Heart right ventricle (tissue), 16 donors: ENCODE measurements at regions not wholly inside any gene's neighbourhood (a gene's known extent, or its start where the extent isn't known, plus 50 kb on each side); places are given as distances from the start of the nearest gene placed in this dataset.

ENCODE experiments used
- ATAC-seq, 8 donors: fragments of 200-7000 bp; cut with Tn5 transposase; one replicate each; pipeline ENCODE4 v1.9.1; 2020; ENCODE audit warnings: mild to moderate bottlenecking in 8 of 8, moderate library complexity in 8 of 8, moderate number of reproducible peaks in 1 of 8
- DNase-seq, 2 donors: peaks; one replicate each; pipeline ENCODE4 v3.0.0-alpha.2; 2020
- H3K27ac ChIP-seq, 10 donors: fragments of 200-600 bp; sonication (generic) in 2 of 10; one replicate each; pipeline versions ENCODE4 v1.5.0 to v1.8.0; 2020 to 2022; ENCODE audit warnings: mild to moderate bottlenecking in 3 of 10
- H3K27me3 ChIP-seq, 7 donors: fragments of 200-600 bp; one replicate each; pipeline ENCODE4 v1.8.0; 2021 to 2022; ENCODE audit warnings: mild to moderate bottlenecking in 2 of 7
- H3K36me3 ChIP-seq, 9 donors: fragments of 200-600 bp; sonication (generic) in 1 of 9; one replicate each; pipeline versions ENCODE4 v1.5.0 to v1.8.0; 2020 to 2022; ENCODE audit warnings: mild to moderate bottlenecking in 2 of 9
- H3K4me1 ChIP-seq, 9 donors: fragments of 200-600 bp; sonication (generic) in 1 of 9; one replicate each; pipeline versions ENCODE4 v1.5.0 to v1.8.0; 2020 to 2022; ENCODE audit warnings: mild to moderate bottlenecking in 4 of 9
- H3K4me3 ChIP-seq, 10 donors: fragments of 200-600 bp; sonication (generic) in 2 of 10; one replicate each; pipeline versions ENCODE4 v1.5.0 to v1.8.0; 2020 to 2022; ENCODE audit warnings: mild to moderate bottlenecking in 7 of 10, moderate library complexity in 2 of 10
- H3K9me3 ChIP-seq, 11 donors: fragments of 200-600 bp in 10 of 11; sonication (generic) in 2 of 11; one replicate each; pipeline versions ENCODE4 v1.5.0 to v1.8.0; 2013 to 2022; ENCODE audit warnings: mild to moderate bottlenecking in 2 of 11, control low read depth in 1 of 11, moderate library complexity in 1 of 11
- WGBS, 2 donors: extraction: QIAGEN DNeasy Blood & Tissue Kit; methylation state at CpG; one replicate each; pipeline ENCODE4 v1.1.7; 2013; ENCODE audit warnings: inconsistent platforms in 1 of 2; 5-methylcytosine and 5-hydroxymethylcytosine counted together
- intact Hi-C, 10 donors: fragments of 100-400 bp; cut with DNase I; formaldehyde crosslinking; loops; one replicate each; pipeline versions ENCODE4 v1.11.1 to v1.14.2; 2022
- TF ChIP-seq, protein P1 (sequence below), 9 donors: fragments of 200-600 bp; sonication (generic) in 2 of 9; IDR thresholded peaks; one replicate each; pipeline versions ENCODE4 v1.5.0 to v1.8.0; 2021 to 2022; ENCODE audit warnings: antibody characterized with exemption in 9 of 9, mild to moderate bottlenecking in 5 of 9, moderate library complexity in 1 of 9
- donor health status: Arrhythmogenic right ventricular cardiomyopathy.
- donor health status: ischemic (EF 13 %, LVEDD 7.1; RV severe dilation, severe dysfunction).
- donor health status: healthy with polysubstance abuse.
- donor health status: DM: no; HTN: yes; CAD: no.
- donor health status: DM: no; HTN: no; CAD: no.
- donor health status: ischemic (EF 25% LVEDD 6.9; RV normal size, moderate dysfunction).
- donor health status: ischemic (EF 25% LVEDD 5.7; RV mildly dilated, moderate dysfunction).
- donor health status: healthy.
- donor health status: DM: yes; HTN: yes; CAD: no.
- donor health status: Ischemic cardiomyopathy.
- donor health status: ischemic (EF 35%, LVEDD 5.7; RV mildly dilated, moderate dysfunction).
- donor health status: nonischemic (EF 11% LVEDD 7.7; RV severe dilation, severe dysfunction).
- donor health status: DM: yes; HTN: yes; CAD: no.
- donor health status: PGD.
- donor health status: ischemic (EF 29% LVEDD 5.4; RV normal size, mild dysfunction).
- donor health status: nonischemic (EF 23%, LVEDD 6.1; RV moderate dilation, normal function).

DNA sequence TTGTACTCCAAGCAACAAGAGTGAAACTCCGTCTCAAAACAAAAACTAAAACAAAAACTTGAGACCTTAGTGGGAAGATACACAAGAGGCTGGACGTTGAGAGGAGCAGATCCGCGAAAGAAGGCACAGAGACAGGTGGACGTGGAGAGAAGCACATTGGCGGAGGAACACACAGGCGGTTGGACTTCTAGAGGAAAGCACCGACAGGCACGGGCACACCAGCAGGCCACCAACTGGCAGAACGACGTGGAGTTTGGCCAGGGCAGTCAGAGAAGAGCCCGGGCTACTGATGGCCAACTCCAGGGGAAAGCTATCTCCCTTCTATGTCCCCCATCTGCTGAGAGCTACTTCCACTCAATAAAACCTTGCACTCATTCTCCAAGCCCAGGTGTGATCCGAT is 482.7 kb downstream of the GABRG2 start:
- Histone ChIP-seq H3K36me3 (no peaks in the 10 kb centered on the region), H3K27ac (no peak overlapping the region), H3K4me1 (no peaks in the 10 kb centered on the region), H3K9me3 (peaks cover 0 to 32% (median 0%) of the 10 kb centered on the region in 11 donors), H3K27me3 (no peaks in the 10 kb centered on the region), H3K4me3 (no peak overlapping the region)
- no peak for DNase-seq
- ATAC-seq, result no peak
- intact Hi-C loops, result no loop called here
- WGBS, 2 donors, result 86 to 89% methylated on average over 13 of the region's 13 CpGs
- TF ChIP-seq, protein P1, sequence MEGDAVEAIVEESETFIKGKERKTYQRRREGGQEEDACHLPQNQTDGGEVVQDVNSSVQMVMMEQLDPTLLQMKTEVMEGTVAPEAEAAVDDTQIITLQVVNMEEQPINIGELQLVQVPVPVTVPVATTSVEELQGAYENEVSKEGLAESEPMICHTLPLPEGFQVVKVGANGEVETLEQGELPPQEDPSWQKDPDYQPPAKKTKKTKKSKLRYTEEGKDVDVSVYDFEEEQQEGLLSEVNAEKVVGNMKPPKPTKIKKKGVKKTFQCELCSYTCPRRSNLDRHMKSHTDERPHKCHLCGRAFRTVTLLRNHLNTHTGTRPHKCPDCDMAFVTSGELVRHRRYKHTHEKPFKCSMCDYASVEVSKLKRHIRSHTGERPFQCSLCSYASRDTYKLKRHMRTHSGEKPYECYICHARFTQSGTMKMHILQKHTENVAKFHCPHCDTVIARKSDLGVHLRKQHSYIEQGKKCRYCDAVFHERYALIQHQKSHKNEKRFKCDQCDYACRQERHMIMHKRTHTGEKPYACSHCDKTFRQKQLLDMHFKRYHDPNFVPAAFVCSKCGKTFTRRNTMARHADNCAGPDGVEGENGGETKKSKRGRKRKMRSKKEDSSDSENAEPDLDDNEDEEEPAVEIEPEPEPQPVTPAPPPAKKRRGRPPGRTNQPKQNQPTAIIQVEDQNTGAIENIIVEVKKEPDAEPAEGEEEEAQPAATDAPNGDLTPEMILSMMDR (IDR thresholded peaks at IDR 0.05), result no peak

DNA sequence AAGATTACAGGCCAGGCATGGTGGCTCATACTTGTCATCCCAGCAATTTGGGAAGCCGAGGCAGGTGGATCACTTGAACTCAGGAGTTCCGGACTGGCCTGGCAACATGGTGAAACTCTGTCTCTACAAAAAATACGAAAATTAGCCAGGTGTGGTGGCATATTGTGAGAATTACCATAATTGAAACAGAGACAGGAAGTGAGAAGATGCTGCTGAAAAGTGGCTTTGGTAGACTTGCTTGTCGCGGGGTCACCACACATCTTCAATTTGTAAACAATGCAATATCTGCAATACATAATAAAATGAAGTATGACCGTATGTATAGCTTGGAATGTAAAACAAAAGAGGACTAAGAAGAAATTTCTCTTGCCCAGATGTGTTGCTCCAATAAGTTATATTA is 490.5 kb downstream of the GABRG2 start:
- TF ChIP-seq, protein P1 (IDR thresholded peaks at IDR 0.05), result no peak
- no peak for ATAC-seq
- no peak for DNase-seq
- intact Hi-C loops, result no loop called here
- peaks cover 0 to 18% (median 0%) of the 10 kb centered on the region in 11 donors for H3K9me3 ChIP-seq
- H3K4me3 ChIP-seq, result no peak overlapping the region
- no peak overlapping the region for H3K27ac ChIP-seq
- no peaks in the 10 kb centered on the region for H3K27me3 ChIP-seq
- WGBS, 2 donors, result 90 to 91% methylated on average over 6 of the region's 6 CpGs
- no peaks in the 10 kb centered on the region for H3K4me1 ChIP-seq
- H3K36me3 ChIP-seq, result no peaks in the 10 kb centered on the region

DNA sequence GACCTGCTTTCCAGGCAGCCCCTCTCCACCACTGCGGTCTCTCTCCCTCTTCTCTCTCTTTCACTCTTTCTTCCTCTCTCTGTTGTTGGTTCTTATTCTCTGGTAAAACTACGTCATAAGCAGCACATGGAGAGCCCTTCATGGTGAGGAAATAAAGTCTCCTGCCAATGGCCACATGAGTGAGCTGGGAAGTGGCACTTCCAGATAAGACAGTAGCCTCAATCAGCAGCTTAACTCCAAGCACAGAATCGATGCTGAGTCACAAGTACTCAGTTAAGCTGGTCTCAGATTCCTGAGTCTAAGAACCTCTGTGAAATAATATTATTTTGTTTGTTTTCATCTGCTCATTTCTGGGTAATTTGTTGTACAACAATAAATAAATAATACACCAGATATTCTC is 500.1 kb downstream of the GABRG2 start:
- H3K9me3 ChIP-seq, result peaks cover 0 to 3% (median 0%) of the 10 kb centered on the region in 11 donors
- no peaks in the 10 kb centered on the region for H3K27me3 ChIP-seq
- no peak overlapping the region for H3K4me3 ChIP-seq
- DNase-seq (no peak), ATAC-seq (no peak)
- H3K27ac ChIP-seq, result no peak overlapping the region
- TF ChIP-seq, protein P1 (IDR thresholded peaks at IDR 0.05), result no peak
- WGBS, 2 donors, result 43 to 53% methylated on average over 3 of the region's 3 CpGs
- H3K4me1 ChIP-seq, result no peaks in the 10 kb centered on the region
- H3K36me3 ChIP-seq, result no peaks in the 10 kb centered on the region
- intact Hi-C loops, result no loop called here

DNA sequence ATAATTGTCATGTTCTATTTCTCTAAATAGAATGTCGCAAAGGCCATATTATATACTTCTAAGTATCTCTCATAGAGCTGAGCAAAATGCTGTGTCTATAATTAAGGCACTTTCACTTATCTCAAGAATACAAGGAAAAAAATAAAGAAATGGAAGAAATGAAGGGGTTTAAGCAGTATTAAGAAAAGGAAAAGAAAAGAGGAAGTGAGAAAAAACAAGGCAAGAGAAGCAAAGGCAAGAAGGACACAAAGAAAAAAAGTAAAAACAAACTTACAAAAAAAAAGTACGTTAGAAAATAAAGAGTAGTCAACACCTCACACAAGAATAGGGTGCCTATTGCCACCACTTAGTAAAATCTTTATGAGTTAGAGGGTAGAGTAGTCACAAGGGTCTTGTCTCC is 506.2 kb downstream of the GABRG2 start:
- Histone ChIP-seq H3K27me3 (no peaks in the 10 kb centered on the region), H3K27ac (no peak overlapping the region), H3K36me3 (no peaks in the 10 kb centered on the region), H3K4me3 (no peak overlapping the region), H3K9me3 (peaks cover 0 to 19% (median 0%) of the 10 kb centered on the region in 11 donors), H3K4me1 (no peaks in the 10 kb centered on the region)
- intact Hi-C loops, result no loop called here
- 79 to 82% methylated on average over 2 of the region's 2 CpGs for WGBS, 2 donors
- no peak for DNase-seq
- TF ChIP-seq, protein P1 (IDR thresholded peaks at IDR 0.05), result no peak
- no peak for ATAC-seq

DNA sequence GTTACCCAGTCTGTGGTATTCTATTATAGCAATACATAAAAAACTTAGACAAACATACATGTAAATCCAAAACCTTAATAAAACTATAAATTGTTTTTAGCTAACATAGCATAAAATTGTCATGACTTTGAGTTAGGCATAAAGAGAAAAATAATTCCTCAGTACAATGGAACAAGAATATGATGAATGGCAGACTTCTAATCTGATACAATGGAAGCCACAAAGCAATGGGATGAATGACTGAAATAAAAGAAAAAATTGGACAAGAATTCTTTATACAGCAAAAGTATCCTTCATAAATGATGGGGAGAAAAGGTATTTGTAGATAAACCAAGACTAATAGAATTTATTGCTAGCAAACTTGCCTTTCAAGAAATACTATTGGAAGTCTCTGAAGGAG is 524.2 kb downstream of the GABRG2 start:
- DNase-seq, result no peak
- intact Hi-C loops, result no loop called here
- Histone ChIP-seq H3K27me3 (no peaks in the 10 kb centered on the region), H3K4me1 (no peaks in the 10 kb centered on the region), H3K4me3 (no peak overlapping the region), H3K27ac (no peak overlapping the region), H3K36me3 (no peaks in the 10 kb centered on the region), H3K9me3 (peaks cover 0 to 20% (median 6%) of the 10 kb centered on the region in 11 donors)
- TF ChIP-seq, protein P1 (IDR thresholded peaks at IDR 0.05), result no peak
- no peak for ATAC-seq
